ENCODE measurements at regions not wholly inside any gene's neighbourhood (a gene's known extent, or its start where the extent isn't known, plus 50 kb on each side); places are given as distances from the start of the nearest gene placed in this dataset.
A peak's percentile ranks its signal among the peaks of the same experiment; 100 is the strongest.

DNA sequence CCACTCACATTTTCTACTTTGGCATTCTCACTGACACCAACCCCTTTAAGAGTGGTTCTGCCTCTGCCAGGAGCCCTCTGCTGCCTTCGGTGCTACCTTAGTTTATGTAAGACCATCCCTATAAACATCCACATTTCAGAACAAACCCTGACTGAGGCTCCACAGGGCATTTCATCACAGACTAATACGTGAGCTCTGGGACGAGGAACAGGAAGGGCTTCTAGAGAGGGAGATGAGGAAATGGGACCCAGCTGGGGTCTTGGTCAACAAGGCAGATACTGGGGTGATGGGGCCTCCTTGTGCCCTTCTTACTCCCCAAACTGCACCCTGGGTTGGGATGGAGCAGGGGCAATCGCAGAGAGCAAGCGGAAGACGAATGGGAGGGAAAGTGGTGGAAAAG is 86.5 kb upstream of the FYN start:
- DNase-seq, result no peak

DNA sequence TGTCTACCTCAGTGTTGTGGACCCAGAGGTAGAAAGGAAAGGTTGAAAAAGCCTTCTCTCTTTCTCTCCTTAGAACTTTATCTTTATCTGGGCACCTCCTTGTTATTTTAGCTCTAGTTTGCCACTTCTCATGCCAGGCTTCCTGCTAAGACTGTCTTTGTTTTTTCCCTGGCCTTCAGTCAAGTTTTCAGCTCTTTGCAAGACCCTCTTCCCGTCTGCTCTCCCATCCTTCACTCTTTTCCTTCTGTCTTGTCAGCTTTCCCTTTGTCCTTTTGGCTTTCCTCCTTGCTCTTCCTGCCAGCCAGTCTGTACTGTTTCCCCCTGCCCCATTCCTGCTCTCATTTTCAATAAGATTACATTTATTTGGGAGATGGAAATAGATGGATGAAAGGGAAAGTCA is 86.8 kb upstream of the CCN6 start:
- DNase-seq, result no peak

DNA sequence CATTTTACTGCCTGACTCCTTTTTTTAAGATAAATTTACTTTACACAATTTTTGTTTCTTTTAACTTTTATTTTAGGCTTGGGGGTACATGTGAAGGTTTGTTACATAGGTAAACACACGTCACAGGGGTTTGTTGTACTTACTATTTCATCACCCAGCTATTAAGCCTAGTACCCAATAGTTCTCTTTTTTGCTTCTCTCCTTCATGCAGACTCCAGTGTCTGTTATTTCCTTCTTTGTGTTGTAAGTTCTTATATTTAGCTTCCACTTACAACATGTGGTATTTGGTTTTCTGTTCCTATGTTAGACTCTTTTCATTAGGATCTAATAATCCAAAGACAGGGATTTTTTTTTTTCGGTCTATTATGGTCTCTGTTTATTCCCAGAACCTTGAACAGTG is 83.5 kb upstream of the CCN6 start:
- no peak for DNase-seq

DNA sequence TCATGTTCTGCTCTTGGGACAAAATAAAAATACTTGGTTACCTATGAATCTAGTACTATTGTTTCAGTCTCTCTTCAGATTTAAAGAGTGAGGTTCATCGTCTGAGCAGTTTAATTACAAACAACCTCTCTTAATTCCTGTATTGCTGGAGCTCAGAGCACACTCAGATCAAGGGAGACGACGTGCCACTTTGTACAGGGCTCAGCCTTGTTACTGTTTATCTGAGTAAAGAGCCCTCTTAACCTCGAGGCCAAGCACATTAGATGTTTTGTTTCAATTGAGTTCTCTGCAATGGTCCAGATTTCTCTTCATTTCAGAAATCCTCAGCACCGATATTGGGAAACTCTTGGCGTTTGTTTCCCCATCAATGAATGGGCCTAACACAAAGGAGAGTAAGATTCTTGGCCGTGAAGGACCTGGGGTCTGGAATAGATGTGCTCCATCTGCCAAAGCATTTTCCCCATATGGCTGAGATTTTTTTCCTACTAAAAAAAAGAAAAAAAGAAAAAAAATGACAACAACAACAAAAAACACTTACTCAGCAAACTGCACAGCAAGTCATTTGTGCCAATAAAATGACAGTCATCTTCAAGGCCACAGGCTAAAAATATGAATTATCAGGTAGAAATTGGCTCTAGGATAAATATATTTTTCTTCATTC is 82.6 kb upstream of the CCN6 start:
- no peak for DNase-seq

DNA sequence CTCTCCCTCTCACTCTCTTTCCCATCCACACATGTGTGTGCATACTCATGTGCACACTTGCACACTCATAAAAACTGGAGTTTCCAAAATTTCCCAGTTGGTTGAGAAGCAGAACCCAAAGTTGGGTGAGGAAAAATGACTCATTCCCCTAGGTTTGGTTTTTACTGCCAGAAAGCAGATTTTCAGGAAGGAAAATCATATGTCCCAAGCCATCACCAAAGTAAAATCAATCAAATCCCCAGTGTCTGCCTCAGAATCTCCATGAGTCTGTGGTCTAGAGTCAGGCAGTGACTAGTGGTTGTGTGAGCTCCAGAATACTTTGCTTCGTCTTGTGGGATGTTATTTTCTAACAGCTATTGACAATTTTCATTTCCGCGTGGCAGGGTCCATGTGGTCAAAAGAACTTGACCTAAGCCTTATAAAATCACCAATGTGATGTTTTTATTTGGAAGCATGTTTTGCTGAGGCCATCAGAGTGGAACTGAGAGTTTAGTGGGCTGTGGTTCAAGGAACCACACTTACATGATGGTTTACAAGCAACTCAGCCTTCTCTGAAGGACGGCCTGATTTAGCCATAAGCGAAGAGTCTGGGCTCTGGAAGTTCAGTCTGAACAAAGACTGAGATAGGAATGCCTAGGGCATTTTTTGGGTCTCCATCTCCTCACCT is 81.9 kb upstream of the CCN6 start:
- no peak for DNase-seq

DNA sequence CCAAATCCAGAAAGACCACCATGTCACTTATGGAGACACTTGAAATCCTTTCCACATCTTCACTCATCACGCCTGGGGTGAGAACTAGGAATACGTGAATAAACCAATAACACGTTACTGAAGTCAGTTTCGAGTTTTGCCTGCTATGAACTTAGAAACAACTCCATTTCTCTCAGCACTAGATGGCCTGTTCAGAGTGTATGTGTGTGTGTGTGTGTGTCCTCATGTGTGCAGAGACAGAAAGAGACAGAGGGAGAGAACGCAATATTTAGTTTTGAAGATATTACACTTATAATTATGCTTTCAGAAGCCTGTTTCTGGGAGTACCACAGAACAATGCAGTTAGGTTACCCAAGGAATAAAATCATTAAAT is 81.2 kb upstream of the CCN6 start:
- DNase-seq, result no peak

DNA sequence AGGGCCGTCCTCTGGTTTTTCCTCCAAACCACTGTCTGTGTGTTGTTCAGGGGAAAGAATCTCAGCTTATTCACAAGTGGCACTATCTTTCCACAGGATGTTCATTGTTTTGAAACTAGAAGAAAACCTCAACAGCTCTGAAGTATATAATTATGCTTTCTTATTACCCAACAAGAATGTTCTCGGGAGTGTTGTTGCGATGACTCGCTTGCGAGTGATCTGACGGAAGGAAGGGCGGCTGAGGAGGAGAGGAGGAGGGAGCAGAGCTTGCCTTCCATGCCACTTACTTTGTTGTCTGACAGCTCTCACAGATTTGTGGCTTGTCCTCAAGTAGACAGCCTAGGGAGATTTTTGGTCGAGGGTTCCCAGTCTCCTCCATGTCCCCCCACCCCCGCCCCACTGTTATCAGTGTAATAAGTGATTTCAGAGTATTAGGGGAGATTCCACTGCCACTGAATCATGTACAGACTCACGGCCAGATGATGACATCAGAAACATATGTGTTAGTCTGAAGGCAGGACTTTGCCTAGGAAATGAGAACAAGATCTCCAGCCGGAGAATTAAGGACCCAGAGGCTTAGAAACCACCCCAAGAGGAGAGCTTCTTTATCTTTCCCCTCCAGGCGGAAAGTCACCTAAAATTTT is 80.7 kb upstream of the CCN6 start:
- DNase-seq, result peak; percentile 34

DNA sequence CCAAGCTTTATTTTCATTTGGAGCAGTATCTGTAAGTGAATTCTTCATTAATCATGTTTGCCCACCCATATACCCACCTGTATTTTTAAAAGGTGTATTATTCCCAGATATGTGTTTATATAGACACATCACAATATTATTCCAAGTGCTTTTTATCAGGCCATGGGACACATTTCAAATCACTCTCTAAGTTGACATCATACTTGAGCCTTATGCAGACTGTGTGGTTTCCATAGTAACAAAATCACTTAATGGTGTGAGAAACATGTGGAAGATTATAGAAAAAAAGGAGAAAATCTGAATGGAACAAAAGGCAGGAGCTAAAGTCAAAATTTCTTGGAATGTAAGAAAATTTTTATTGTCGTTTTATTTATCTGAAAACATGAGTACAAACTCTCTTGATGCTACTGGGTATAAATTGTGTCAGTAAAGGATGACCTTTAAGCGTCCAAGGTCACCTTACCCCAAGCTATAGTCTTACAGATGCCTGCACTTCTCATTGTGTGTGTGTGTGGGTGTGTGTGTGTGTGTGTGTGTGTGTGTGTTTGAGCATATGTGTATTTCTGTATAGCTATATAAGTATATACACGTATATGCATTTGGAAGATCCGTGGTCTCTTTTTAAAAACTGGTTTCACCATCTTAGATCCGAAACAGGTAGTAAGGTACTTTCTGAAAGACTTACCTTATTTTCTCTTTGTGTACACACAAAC is 79.8 kb upstream of the CCN6 start:
- DNase-seq, result no peak

DNA sequence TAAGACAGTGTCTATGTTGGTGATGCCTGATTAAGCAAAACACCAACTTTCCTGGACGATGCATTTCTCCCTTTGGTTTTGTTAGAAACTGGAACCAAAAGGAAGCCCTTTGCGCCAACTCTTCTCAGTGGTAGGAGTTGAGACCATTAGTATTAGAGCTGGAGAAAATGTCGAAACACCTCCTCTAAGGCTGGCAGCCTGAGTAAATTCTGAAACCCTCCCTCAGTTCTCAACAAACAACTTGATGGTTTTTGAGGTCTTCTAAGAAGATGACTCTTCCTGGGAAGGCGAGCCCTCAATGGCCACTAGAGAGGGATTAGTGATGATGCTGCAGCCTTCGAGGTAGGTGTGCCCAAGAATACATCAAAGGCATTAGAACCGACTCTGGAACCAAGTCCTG is 78.4 kb upstream of the CCN6 start:
- no peak for DNase-seq

DNA sequence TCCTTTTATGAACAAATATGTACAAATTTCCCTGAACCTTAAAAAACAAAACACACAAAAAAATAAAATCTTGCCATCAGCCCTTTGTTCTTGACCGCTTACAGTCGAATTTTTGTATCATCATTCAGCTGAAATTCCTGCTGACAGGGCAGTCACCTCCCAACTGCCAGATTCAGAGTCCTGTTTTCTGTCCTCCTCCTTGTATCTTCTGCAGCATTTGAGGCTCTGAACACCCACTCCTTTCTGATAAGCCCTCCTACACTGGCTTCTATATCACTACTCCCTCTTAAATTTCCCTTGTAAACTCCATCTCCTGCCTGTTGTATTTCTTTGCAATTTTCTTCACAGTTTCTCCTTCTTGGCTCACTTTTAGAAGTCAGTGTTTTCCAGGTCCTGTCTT is 77.8 kb upstream of the CCN6 start:
- DNase-seq, result no peak

DNA sequence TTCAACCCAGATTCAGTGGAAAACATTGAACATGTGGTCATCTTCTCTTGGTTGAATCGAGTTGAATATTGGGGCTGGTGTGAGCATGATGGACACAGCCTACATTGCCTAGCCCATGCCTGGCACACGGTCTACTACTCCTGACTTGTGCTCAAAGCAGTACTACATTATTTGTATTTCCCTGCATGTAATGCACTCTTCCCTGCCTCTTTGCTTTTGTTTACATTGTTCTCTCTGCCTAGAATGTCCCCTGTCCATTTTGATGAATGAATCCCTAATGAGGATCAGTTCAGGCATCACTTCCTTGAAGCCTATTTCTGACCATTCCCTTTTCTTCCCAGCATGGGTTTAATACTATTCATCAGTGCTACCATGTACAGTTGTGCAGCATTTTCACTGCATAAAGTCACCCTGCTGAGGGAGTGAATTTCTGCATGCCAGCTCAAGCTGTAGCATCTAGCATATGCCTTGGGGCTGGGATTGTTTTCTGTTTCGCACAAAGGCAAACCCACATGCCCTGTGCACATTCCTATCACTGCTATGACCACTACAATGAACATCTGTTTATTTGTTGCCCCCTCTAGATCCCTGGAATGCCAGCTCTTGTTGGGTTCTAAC is 75.3 kb upstream of the CCN6 start:
- no peak for DNase-seq

DNA sequence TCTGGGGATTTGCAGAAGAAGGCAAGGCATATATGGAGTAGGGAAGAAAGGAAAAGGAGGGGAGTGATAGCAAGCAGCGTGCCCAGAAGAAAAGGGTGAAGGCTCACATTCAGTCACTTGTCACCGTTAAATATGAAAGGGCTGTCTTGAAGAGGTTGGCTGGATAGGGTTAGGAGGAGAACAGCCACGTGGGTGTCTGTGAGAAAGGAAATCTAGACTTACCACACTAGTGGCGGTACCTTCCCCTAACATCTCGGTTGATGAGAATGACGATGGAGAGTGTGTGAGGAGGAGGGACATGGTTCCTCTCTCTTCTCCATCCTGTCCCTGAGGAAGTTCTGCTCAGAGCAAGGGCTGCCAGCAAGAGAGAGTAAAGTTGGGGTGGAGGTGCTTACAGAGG is 74.3 kb upstream of the CCN6 start:
- no peak for DNase-seq

DNA sequence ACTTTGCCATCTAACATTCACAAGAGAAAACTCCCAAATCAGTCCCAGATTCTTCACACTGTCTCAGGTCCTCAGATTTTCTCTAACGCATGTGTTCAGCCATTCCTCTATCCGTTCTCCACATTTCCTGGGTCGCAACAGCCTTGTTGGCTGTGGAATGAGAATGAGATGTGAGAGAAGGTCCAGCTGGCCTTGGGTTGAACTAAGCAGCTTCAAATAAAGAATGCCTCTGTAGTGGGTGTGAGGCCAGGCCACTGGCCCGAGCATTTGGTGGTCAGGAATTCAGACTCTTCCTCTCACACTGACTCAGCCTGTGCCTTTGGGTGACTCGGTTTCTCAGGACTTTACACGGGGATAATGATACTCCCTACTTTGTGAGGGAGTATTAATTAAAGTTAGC is 73.8 kb upstream of the CCN6 start:
- DNase-seq, result no peak

DNA sequence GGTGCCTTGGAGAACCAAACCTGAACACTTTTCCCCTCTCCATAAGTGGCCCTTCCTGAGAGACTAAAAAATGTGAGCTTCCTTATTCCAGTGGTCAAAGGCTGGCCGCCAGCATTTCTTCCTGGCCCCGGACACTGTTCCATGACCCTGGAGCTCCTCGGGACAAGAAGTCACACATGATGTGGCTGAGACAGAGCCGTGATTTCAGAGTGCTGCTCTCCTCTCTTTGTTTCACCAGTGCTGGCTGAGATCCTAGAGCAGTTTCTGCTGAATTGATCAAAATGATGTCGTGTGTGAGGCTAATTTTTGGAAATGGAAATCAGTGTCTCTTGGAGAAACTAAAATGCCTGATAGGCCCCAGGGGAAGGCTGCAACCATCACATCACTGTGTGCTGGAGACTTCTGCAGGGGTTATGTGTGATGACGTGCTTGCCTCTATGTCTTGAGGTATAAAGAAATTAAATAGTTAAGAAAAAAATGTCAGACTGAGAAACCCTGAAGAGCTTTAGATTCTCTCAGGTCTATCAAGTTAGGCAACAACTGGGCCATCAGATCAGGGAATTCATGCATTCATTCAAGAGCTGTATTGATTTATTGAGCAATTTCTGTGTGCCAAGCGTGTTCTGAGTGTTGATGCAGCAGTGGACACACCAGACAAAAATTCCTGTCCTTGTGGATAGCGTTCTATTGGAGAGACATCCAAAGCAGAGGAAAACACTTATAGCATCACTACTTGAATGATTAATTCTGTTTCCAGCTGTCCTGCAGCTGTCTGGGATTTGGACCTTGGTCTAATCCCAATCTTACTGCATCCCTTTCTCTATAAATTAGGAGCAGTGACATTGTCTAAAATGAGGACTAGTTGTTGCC is 72.7 kb upstream of the CCN6 start:
- DNase-seq, result no peak

DNA sequence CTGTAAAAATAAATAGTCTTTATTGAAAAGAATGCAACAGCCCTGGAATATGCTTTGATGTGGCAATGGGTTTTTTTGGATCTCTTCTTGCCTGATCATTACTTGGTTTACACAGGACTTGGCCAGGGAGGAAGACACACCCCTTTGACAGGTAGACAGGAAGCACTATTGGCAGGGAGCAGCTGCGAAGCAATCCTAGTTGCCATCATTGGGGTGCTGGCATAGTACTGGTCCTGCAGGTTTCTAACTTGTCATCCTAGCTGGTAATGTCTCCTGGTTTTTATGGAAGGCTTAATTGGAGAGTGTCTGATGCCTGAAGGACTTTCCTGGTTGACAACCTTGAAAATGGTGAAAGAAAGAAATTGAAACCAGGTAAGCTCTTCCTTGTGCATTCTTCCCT is 71.2 kb upstream of the CCN6 start:
- no peak for DNase-seq

DNA sequence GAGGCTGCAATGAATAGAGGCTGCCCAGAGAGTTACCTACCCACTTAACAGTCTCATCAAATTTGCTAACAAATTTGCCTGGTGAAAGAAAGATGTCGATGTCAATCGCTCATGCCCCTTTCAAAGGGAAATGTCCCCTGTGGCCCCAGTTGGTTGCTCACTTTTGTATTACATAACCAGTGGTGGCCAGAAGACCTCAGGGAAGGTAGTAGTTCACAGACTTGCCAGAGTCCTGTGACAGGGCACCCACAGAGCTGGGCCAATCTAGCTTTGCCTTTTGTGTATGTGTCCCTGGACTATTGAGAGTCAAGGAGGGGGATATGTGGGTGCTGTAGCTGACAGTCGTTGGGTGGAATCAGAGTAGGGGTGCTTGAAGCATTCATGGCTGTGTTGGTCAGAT is 70.7 kb upstream of the CCN6 start:
- DNase-seq, result no peak

DNA sequence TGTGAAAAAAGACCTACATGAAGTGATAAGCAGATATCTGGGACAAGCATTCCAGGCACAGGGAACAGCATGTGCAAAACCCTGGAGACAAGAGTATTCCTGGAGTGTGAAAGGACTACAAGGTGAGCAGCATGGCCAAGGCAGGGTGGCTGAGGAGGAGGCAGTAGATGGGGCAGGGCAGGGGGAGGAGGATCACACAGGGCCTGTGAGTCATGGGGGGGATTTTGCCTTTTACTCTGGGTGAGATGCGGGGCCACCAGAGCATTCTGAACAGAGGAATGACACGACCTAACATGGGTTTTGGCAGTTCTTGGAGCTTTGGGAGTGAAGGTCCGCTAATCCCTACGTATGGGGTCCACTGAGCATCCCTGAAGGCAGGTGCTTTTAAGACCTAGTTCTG is 69.8 kb upstream of the CCN6 start:
- DNase-seq, result no peak

DNA sequence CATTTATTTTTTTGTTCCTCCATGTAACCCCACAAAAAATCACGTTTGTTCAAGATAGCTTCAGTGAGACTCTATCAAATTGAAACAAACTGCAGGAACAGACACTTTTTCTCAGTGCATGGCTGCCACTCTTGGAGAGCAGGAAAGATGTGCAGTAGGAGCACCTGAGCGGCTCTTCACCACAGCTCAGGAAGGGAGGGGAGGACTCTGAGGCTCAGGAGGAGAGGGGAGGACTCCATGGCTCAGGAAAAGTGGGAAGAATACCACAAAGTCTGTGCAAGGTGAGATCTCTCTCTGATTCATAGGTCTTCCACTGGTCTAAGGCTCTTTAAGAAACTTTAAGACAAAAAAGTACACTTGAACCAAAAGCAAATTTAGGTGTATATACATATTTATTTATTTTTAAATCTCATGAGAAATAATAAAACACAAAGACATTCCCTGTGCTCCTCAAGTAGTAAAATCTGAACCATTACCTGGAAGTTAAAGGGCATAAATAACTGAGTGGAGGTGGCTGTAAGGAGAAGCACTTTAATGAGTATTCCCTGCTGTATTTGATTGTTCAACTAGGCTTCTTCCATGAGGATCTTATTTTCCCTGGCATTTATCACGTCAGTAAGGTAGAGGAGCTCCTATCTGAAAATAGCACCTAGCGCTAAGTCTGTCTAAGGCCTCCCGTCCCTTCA is 69.2 kb upstream of the CCN6 start:
- DNase-seq, result no peak

DNA sequence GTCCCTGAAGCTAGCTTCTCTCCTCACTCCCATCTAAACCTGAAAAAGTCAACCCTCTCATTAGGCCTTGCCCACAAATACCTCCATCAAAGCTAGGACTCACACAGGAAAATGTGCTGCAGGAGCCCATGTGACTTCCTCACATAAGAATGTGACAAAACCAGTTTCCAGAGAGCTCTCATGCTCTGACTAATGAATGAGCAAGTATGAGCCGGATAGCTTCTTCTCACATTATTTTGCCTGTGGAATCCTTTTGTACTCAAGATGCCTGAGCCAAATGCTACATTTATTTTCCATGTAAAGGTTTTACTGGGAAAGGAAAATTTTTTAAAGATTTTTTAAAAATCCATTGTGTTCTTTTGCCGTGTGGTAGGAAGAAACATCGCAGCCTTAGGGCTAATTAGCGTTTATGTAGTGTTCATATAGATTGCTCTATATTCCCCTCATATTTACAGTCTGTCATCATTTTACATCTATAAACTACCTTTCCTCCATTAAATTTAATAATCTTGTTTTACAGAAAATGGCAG is 68.6 kb upstream of the CCN6 start:
- no peak for DNase-seq

DNA sequence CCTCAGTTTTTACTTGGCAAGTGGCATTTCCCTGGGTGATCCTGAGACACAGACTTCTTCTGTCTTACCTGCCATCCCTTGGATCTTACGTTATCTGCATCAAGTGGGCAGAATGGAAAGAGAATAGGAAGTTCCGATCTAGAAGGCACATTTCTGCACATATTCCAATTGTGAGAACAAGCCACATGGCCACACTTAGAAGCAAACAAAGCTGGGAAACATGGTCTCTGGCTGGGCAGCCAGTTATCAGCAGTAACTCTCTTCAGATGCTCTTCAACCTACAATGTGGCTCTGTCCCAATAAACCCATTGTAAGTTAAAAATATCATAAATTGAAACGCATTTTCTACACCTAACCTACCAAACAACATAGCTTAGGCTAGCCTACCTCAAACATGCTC is 67.3 kb upstream of the CCN6 start:
- no peak for DNase-seq

DNA sequence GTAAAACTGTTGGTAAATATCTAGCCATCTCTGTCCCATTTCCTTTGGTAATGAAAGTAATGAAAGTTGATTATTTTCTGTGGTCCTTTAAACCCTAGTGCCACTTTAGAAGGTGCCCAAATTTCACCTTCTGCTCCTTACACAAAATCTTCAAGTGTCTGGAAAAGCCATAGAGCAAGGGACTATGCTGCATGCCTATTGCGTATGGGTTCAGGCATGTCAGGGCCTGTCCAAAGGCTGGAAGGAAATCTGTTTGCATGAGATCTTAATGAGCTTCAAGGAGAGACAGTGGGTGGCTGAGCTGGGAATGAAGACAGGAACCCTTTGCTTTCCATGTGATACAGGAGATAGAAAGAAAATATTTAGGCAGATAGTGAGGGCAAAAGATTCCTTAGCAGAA is 66.6 kb upstream of the CCN6 start:
- DNase-seq, result no peak

DNA sequence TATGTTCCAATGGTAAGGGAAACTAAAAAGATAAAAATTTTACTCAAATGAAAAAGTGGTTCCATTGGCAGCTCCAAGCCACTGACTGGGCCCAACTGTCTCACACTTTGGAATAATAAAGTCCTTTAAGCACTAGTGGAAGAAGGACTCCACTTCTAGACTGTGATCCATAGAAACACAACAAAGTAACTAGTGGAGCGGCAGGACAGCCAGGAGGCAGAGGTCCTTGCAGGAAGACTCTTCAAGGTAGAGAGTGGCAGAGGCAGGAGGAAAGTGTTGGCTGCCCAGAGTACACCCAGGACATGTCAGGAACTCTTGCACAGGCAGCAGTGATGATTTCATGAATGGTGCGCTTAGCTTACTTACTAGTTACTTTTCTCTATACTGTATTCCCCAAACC is 65.0 kb upstream of the CCN6 start:
- DNase-seq, result no peak
